ENCODE measurements at regions not wholly inside any gene's neighbourhood (a gene's known extent, or its start where the extent isn't known, plus 50 kb on each side); places are given as distances from the start of the nearest gene placed in this dataset.

DNA sequence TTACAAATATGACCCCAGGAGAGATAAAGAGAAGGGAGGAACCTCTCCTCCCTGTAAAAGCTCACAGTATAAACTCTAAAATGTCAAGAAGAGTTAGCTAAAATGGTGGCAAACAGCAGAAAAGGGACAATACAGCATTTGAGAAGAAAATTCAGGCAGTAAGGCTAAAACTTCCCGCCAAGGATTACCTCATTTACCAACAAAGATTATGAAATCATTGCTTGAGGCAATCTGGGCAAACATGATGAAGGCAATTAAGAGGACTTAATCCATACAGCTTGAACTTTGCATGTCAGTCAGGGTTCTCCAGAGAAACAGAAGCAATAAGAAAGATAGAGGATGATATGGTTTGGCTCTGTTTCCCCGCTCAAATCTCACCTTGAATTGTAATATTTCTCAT, 81.4 kb downstream of the CMPK2 start:
- Histone ChIP-seq H3K9me3 (no peaks in the 10 kb centered on the region), H3K4me1 (no peaks in the 10 kb centered on the region), H3K36me3 (no peaks in the 10 kb centered on the region), H3K4me3 (no peak overlapping the region), H3K27me3 (no peaks in the 10 kb centered on the region), H3K27ac (no peak overlapping the region)
- WGBS, result 43% methylated on average over 2 of the region's 2 CpGs
- no peak for DNase-seq (ENCODE audit: low spot score in 2 of 2)
- TF ChIP-seq CTCF (IDR thresholded peaks at IDR 0.05) (no peak), EP300 (IDR thresholded peaks at IDR 0.05) (no peak), POLR2AphosphoS5 (IDR thresholded peaks at IDR 0.05) (no peak), POLR2A (IDR thresholded peaks at IDR 0.05) (no peak)

GRCh38 chr2:6785493-6785892, 80.2 kb downstream of the CMPK2 start:
- Histone ChIP-seq H3K4me1 (no peaks in the 10 kb centered on the region), H3K4me3 (no peak overlapping the region), H3K9me3 (no peaks in the 10 kb centered on the region), H3K27ac (no peak overlapping the region), H3K36me3 (no peaks in the 10 kb centered on the region), H3K27me3 (no peaks in the 10 kb centered on the region)
- DNase-seq (ENCODE audit: low spot score in 2 of 2), result no peak
- no peak for TF ChIP-seq POLR2A (IDR thresholded peaks at IDR 0.05)
- no peak for TF ChIP-seq CTCF (IDR thresholded peaks at IDR 0.05)
- no peak for TF ChIP-seq POLR2AphosphoS5 (IDR thresholded peaks at IDR 0.05)
- no peak for TF ChIP-seq EP300 (IDR thresholded peaks at IDR 0.05)
- WGBS, result 70% methylated on average over 4 of the region's 4 CpGs

GRCh38 chr2:6787376-6787775, 78.3 kb downstream of the CMPK2 start:
- no peak for DNase-seq (ENCODE audit: low spot score in 2 of 2)
- Histone ChIP-seq H3K36me3 (no peaks in the 10 kb centered on the region), H3K9me3 (no peaks in the 10 kb centered on the region), H3K4me3 (no peak overlapping the region), H3K27ac (no peak overlapping the region), H3K4me1 (no peaks in the 10 kb centered on the region), H3K27me3 (no peaks in the 10 kb centered on the region)
- TF ChIP-seq POLR2A (IDR thresholded peaks at IDR 0.05) (no peak), EP300 (IDR thresholded peaks at IDR 0.05) (no peak), POLR2AphosphoS5 (IDR thresholded peaks at IDR 0.05) (no peak), CTCF (IDR thresholded peaks at IDR 0.05) (no peak)
- 71% methylated on average over 1 of the region's 1 CpG for WGBS

DNA sequence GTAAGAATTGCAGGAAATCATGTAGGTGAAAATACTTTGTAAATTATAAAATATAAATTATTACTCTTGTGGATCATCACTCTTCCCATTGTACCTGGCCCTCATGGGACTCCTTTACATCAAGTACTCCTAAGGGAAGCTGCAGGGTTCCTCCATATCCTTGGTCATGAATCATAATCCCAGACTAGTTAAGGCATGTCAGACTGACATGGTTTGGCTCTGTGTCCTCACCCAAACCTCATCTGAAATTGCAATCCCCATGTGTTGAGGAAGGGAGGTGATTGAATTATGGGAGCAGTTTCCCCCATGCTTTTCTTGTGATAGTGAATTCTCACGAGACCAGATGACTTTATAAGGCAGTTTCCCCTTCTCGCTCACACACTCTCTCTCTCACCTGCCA, 77.1 kb downstream of the CMPK2 start:
- Histone ChIP-seq H3K9me3 (no peaks in the 10 kb centered on the region), H3K27me3 (no peaks in the 10 kb centered on the region), H3K4me1 (no peaks in the 10 kb centered on the region), H3K36me3 (no peaks in the 10 kb centered on the region), H3K4me3 (no peak overlapping the region), H3K27ac (no peak overlapping the region)
- DNase-seq (ENCODE audit: low spot score in 2 of 2), result no peak
- no peak for TF ChIP-seq CTCF (IDR thresholded peaks at IDR 0.05)
- no peak for TF ChIP-seq POLR2AphosphoS5 (IDR thresholded peaks at IDR 0.05)
- no peak for TF ChIP-seq POLR2A (IDR thresholded peaks at IDR 0.05)
- TF ChIP-seq EP300 (IDR thresholded peaks at IDR 0.05), result no peak
- 79% methylated on average over 2 of the region's 2 CpGs for WGBS

DNA sequence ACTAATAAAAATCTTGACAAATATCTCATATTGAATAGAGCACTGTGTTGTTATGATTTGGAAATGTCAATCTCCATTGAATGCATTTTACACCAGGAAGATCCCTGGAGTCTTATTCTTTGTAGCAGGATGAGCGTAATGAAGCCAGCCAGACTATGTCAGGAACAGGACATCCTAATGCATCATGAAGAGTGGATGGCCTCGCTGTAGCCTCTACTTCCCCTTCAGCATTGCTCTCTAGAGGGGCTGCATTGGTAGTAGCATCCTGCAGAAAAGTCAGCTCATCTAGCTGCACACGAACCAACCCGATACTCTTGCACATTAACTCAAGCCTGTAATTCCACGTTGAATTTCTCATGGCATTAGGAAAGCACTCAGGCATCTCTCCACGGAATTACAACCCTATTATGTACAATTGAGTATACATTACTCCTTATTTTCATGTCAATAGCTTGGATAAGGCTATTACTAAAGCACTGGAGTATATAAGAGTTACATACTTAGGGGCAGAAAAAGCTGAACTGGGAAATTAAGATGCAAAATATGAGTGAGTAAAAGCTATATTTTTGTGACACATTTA, 76.1 kb downstream of the CMPK2 start:
- WGBS, result 82% methylated on average over 6 of the region's 6 CpGs
- H3K27me3 ChIP-seq, result no peaks in the 10 kb centered on the region
- no peak overlapping the region for H3K4me3 ChIP-seq
- TF ChIP-seq EP300 (IDR thresholded peaks at IDR 0.05), result no peak
- TF ChIP-seq CTCF (IDR thresholded peaks at IDR 0.05), result no peak
- TF ChIP-seq POLR2AphosphoS5 (IDR thresholded peaks at IDR 0.05), result no peak
- TF ChIP-seq POLR2A (IDR thresholded peaks at IDR 0.05), result no peak
- H3K36me3 ChIP-seq, result no peaks in the 10 kb centered on the region
- DNase-seq (ENCODE audit: low spot score in 2 of 2), result no peak
- H3K9me3 ChIP-seq, result no peaks in the 10 kb centered on the region
- no peak overlapping the region for H3K27ac ChIP-seq
- no peaks in the 10 kb centered on the region for H3K4me1 ChIP-seq
